SU-DHL-6 (cell line): ENCODE measurements at regions not wholly inside any gene's neighbourhood (a gene's known extent, or its start where the extent isn't known, plus 50 kb on each side); places are given as distances from the start of the nearest gene placed in this dataset.

ENCODE experiments used
- H2AFZ ChIP-seq: fragments of 200-600 bp; sonication (generic); 2 replicates; pipeline ENCODE4 v1.6.1; 2014; ENCODE audit warnings: low read depth, mild to moderate bottlenecking, moderate library complexity, mixed read lengths, antibody characterized with exemption, low read length; ENCODE audit not compliant: severe bottlenecking
- H3F3A ChIP-seq: fragments of 200-600 bp; shearing (Covaris generic); 2 replicates; pipeline ENCODE4 v1.6.0; 2016; ENCODE audit warnings: antibody characterized with exemption, mild to moderate bottlenecking; ENCODE audit not compliant: insufficient read depth
- H3K27ac ChIP-seq: fragments of 200-600 bp; sonication (generic); 2 replicates; pipeline ENCODE4 v1.5.1; 2016; ENCODE audit warnings: low read depth, mild to moderate bottlenecking, low read length, moderate library complexity, mixed read lengths
- H3K27me3 ChIP-seq: fragments of 200-600 bp; sonication (generic), shearing (Covaris generic); 2 replicates; pipeline ENCODE4 v1.6.0; 2014; ENCODE audit warnings: mild to moderate bottlenecking, low read length
- H3K36me3 ChIP-seq: fragments of 200-600 bp; sonication (generic); 2 replicates; pipeline ENCODE4 v1.6.1; 2014; ENCODE audit warnings: mild to moderate bottlenecking, low read length, mixed read lengths
- H3K4me2 ChIP-seq: fragments of 300-600, 200-600 bp; shearing (Covaris generic), sonication (generic); 2 replicates; pipeline ENCODE4 v1.6.0; 2014; ENCODE audit warnings: low read length, low read depth, mild to moderate bottlenecking; ENCODE audit not compliant: poor library complexity, severe bottlenecking
- H3K4me3 ChIP-seq: fragments of 200-600 bp; sonication (generic); 2 replicates; pipeline ENCODE4 v1.5.1; 2014; ENCODE audit warnings: antibody characterized with exemption, low read length, mild to moderate bottlenecking, mixed read lengths; ENCODE audit not compliant: insufficient read depth, poor library complexity, severe bottlenecking
- H3K79me2 ChIP-seq: fragments of 200-600 bp; sonication (generic); 2 replicates; pipeline ENCODE4 v1.6.1; 2014; ENCODE audit warnings: mild to moderate bottlenecking, low read length, moderate library complexity; ENCODE audit not compliant: insufficient read depth
- H3K9ac ChIP-seq: fragments of 200-600 bp; sonication (generic); 2 replicates; pipeline ENCODE4 v1.7.0; 2014; ENCODE audit warnings: mild to moderate bottlenecking, low read length
- H3K9me2 ChIP-seq: fragments of 200-600 bp; sonication (generic); replicated peaks from 2 replicates; pipeline ENCODE4 v1.6.1; 2014; ENCODE audit warnings: low read length; ENCODE audit not compliant: insufficient read depth
- H3K9me3 ChIP-seq: fragments of 200-600 bp; sonication (generic); 2 replicates; pipeline ENCODE4 v1.6.1; 2014; ENCODE audit warnings: low read length, mixed read lengths; ENCODE audit not compliant: insufficient read depth
- H4K20me1 ChIP-seq: fragments of 200-600 bp; sonication (generic); 2 replicates; pipeline ENCODE4 v1.6.1; 2014; ENCODE audit warnings: low read depth, mild to moderate bottlenecking, antibody characterized with exemption, low read length, moderate library complexity, mixed read lengths
- EZH2phosphoT487 ChIP-seq: fragments of 200-600 bp; sonication (generic), shearing (Covaris generic); conservative IDR thresholded peaks from 2 replicates; pipeline ENCODE4 v1.6.1; 2018; ENCODE audit warnings: mild to moderate bottlenecking, antibody characterized with exemption, low read length, moderate library complexity, mixed read lengths
- TF ChIP-seq, protein P1 (sequence below): fragments of 200-600 bp; sonication (generic); IDR thresholded peaks from one replicate; pipeline ENCODE4 v1.5.1; 2017; ENCODE audit warnings: antibody characterized with exemption, mild to moderate bottlenecking, low read length, moderate library complexity; ENCODE audit not compliant: insufficient read depth, poor library complexity, severe bottlenecking

DNA sequence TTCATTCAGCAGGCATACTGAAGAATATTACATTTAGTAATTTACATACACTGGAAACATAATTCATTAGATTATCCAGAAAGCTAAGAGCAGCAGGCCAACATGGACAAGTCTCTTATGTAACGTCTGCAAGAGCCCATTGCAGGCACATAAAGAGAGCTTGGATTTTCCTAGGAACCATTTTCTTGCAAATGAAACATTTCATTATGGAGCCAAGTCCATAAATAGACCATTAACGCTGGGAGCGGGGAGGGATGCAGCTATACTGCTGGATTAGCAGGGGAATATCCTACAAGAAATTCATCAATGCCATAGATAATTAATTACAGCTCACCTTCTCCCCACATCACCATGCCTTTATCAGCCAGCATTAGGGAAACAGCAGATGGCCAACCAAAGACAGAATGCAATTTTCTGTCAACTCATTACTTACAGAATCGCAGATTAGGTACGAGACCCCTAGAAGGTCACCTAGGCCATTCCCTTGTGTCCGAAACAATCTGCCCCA is 170.4 kb downstream of the C1D start:
- no peak overlapping the region for H2AFZ ChIP-seq
- H3K9ac ChIP-seq: no peak overlapping the region
- no peaks in the 10 kb centered on the region for H3K9me3 ChIP-seq
- no peak overlapping the region for H3K4me3 ChIP-seq
- no peaks in the 10 kb centered on the region for H3K9me2 ChIP-seq
- no peaks in the 10 kb centered on the region for H3F3A ChIP-seq
- TF ChIP-seq EZH2phosphoT487: no peak
- TF ChIP-seq, protein P1, sequence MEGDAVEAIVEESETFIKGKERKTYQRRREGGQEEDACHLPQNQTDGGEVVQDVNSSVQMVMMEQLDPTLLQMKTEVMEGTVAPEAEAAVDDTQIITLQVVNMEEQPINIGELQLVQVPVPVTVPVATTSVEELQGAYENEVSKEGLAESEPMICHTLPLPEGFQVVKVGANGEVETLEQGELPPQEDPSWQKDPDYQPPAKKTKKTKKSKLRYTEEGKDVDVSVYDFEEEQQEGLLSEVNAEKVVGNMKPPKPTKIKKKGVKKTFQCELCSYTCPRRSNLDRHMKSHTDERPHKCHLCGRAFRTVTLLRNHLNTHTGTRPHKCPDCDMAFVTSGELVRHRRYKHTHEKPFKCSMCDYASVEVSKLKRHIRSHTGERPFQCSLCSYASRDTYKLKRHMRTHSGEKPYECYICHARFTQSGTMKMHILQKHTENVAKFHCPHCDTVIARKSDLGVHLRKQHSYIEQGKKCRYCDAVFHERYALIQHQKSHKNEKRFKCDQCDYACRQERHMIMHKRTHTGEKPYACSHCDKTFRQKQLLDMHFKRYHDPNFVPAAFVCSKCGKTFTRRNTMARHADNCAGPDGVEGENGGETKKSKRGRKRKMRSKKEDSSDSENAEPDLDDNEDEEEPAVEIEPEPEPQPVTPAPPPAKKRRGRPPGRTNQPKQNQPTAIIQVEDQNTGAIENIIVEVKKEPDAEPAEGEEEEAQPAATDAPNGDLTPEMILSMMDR: no peak
- H4K20me1 ChIP-seq: no peaks in the 10 kb centered on the region
- H3K27me3 ChIP-seq: no peaks in the 10 kb centered on the region
- H3K79me2 ChIP-seq: no peaks in the 10 kb centered on the region
- H3K4me2 ChIP-seq: no peak overlapping the region
- no peak overlapping the region for H3K27ac ChIP-seq
- no peaks in the 10 kb centered on the region for H3K36me3 ChIP-seq

DNA sequence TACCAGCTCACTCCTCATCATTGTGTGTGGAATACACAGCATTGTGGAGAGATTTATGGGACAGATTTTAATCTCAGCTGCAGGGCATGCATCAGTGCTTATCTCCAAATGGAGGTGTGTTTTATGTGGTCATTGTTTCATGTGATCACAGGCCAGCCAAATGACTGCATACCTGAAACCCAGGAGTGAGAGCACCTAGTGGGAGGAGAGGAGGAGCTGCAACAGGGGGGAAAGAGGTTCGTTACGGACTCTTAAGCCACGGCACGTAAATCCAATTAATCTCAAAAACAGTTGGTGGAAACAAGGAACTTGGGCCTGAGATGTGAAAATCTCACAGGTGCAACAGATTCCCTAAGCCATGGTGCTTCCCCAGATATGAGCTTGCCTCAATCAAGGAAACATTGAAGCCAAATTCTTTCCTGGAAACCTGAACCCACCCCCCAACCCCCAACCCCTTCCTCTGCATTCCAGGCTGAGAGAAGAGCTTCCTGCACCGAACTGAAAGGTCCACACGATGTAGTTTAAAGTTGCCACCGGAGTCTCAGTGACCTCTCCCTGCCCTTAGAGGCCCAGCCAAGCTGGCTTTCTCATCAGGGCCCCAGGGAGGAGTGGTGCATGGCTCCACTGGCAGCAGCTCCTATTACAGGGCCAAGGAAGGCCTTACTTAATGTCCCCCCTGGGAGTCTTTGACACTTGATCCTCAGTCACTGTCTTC is 167.4 kb downstream of the C1D start:
- no peaks in the 10 kb centered on the region for H3K79me2 ChIP-seq
- no peak overlapping the region for H3K4me3 ChIP-seq
- TF ChIP-seq, protein P1: no peak
- no peak for TF ChIP-seq EZH2phosphoT487
- H3F3A ChIP-seq: no peaks in the 10 kb centered on the region
- H3K4me2 ChIP-seq: no peak overlapping the region
- no peak overlapping the region for H3K27ac ChIP-seq
- H3K9ac ChIP-seq: no peak overlapping the region
- no peaks in the 10 kb centered on the region for H3K27me3 ChIP-seq
- no peaks in the 10 kb centered on the region for H3K9me3 ChIP-seq
- no peaks in the 10 kb centered on the region for H3K36me3 ChIP-seq
- no peak overlapping the region for H2AFZ ChIP-seq
- H4K20me1 ChIP-seq: no peaks in the 10 kb centered on the region
- H3K9me2 ChIP-seq: no peaks in the 10 kb centered on the region

DNA sequence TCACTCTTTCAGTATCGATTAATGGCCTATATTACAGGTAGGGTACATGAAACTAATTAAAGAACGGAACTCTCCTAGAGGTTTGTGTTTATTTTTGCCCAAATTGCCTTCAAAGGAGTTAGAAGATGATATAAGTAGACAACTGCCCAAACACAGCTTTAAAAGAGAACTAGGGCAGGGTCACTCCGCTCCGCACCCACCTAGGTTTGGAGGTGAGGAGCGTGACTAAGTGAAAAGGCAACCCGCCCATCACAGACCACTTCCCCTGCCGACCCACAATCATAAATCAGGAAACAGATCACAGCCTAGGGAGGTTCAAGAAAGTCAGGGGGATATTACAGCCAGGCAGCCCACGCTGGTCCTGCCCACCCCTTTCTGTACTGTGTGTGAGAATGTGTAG is 166.7 kb downstream of the C1D start:
- Histone ChIP-seq H3K27me3 (no peaks in the 10 kb centered on the region), H3K9me3 (no peaks in the 10 kb centered on the region), H3K9ac (no peak overlapping the region), H3K79me2 (no peaks in the 10 kb centered on the region), H4K20me1 (no peaks in the 10 kb centered on the region), H3K9me2 (no peaks in the 10 kb centered on the region), H3K4me2 (no peak overlapping the region), H3K4me3 (no peak overlapping the region), H3K36me3 (no peaks in the 10 kb centered on the region), H3K27ac (no peak overlapping the region), H2AFZ (no peak overlapping the region), H3F3A (no peaks in the 10 kb centered on the region)
- TF ChIP-seq, protein P1: no peak
- TF ChIP-seq EZH2phosphoT487: no peak
